ENCODE measurements at regions not wholly inside any gene's neighbourhood (a gene's known extent, or its start where the extent isn't known, plus 50 kb on each side); places are given as distances from the start of the nearest gene placed in this dataset.

- TF ChIP-seq GATA3 (IDR thresholded peaks at IDR 0.05; ENCODE audit: low read depth, low read length), result no peak
- no peak for TF ChIP-seq GATA2 (IDR thresholded peaks at IDR 0.05; ENCODE audit: low read depth, low read length)
These were observed 92.3 kb upstream of the LEF1 start for GRCh38 chr4:108261026-108261425.

Measured in SH-SY5Y (cell line).